CD14-positive monocyte (primary cell): ENCODE measurements at regions not wholly inside any gene's neighbourhood (a gene's known extent, or its start where the extent isn't known, plus 50 kb on each side); places are given as distances from the start of the nearest gene placed in this dataset.
A peak's percentile ranks its signal among the peaks of the same experiment; 100 is the strongest.

Experiments
- DNase-seq, 3 donors: peaks; one replicate each; pipeline ENCODE4 v3.0.0-alpha.2; 2011 to 2022
- H2AFZ ChIP-seq: 2 replicates; pipeline ENCODE4 v1.6.0; 2012; ENCODE audit warnings: mild to moderate bottlenecking, low read depth, low read length, inconsistent platforms; ENCODE audit not compliant: insufficient read depth, poor library complexity, severe bottlenecking
- H3K27ac ChIP-seq, 2 donors: 1 replicate in 1 of 2; 2 replicates in 1 of 2; pipeline ENCODE4 v1.5.1; 2012 to 2013; ENCODE audit warnings: low read length in 2 of 2, control low read depth in 1 of 2, inconsistent platforms in 1 of 2, low read depth in 1 of 2, mild to moderate bottlenecking in 1 of 2
- H3K27me3 ChIP-seq, 2 donors: one replicate each; pipeline versions ENCODE4 v1.6.0 to v1.6.1; 2011 to 2013; ENCODE audit warnings: low read length in 2 of 2; ENCODE audit not compliant: control insufficient read depth in 2 of 2, insufficient read depth in 2 of 2
- H3K36me3 ChIP-seq, 2 donors: replicated peaks in 1 of 2; 1 replicate in 1 of 2; 2 replicates in 1 of 2; pipeline versions ENCODE4 v1.5.1 to v1.6.1; 2012 to 2013; ENCODE audit warnings: low read length in 2 of 2, control low read depth in 1 of 2, inconsistent platforms in 1 of 2, mild to moderate bottlenecking in 1 of 2; ENCODE audit not compliant: insufficient read depth in 2 of 2, control insufficient read depth in 1 of 2
- H3K4me1 ChIP-seq, 2 donors: 1 replicate in 1 of 2; 2 replicates in 1 of 2; pipeline versions ENCODE4 v1.5.1 to v1.6.1; 2012 to 2013; ENCODE audit warnings: low read length in 2 of 2, control low read depth in 1 of 2, inconsistent platforms in 1 of 2, mild to moderate bottlenecking in 1 of 2, moderate library complexity in 1 of 2; ENCODE audit not compliant: insufficient read depth in 2 of 2, control insufficient read depth in 1 of 2
- H3K4me2 ChIP-seq: replicated peaks from 2 replicates; pipeline ENCODE3; 2012; ENCODE audit warnings: low read length, moderate library complexity, mild to moderate bottlenecking; ENCODE audit not compliant: poor library complexity, severe bottlenecking; ENCODE audit errors: extremely low read depth
- H3K4me3 ChIP-seq, 3 experiments: fragments of 200-600 bp in 1 of 3; sonication (generic) in 1 of 3; replicated peaks in 1 of 3; 1 replicate in 2 of 3; 2 replicates in 1 of 3; pipeline ENCODE4 v1.5.1; 2011 to 2013; ENCODE audit warnings: low read length in 3 of 3, mild to moderate bottlenecking in 3 of 3, control low read depth in 2 of 3, low read depth in 2 of 3, inconsistent platforms in 1 of 3, moderate library complexity in 1 of 3
- H3K79me2 ChIP-seq: 2 replicates; pipeline ENCODE4 v1.6.0; 2012; ENCODE audit warnings: mild to moderate bottlenecking, control low read depth, inconsistent platforms, low read length, moderate library complexity; ENCODE audit not compliant: insufficient read depth
- H3K9ac ChIP-seq: 2 replicates; pipeline ENCODE4 v1.6.0; 2017; ENCODE audit warnings: low read length, mild to moderate bottlenecking; ENCODE audit not compliant: insufficient read depth, poor library complexity, severe bottlenecking
- H3K9me3 ChIP-seq, 2 donors: replicated peaks in 1 of 2; 1 replicate in 1 of 2; 2 replicates in 1 of 2; pipeline versions ENCODE4 v1.5.1 to v1.6.1; 2012 to 2013; ENCODE audit warnings: low read length in 2 of 2, control low read depth in 1 of 2; ENCODE audit not compliant: control insufficient read depth in 1 of 2, insufficient read depth in 1 of 2
- H4K20me1 ChIP-seq: 2 replicates; pipeline ENCODE4 v1.6.0; 2012; ENCODE audit warnings: mild to moderate bottlenecking, low read length, control low read depth, moderate library complexity; ENCODE audit not compliant: insufficient read depth
- H3K27ac Mint-ChIP-seq, 7 donors: one replicate each; pipeline ENCODE4 v1.8.0; 2020; ENCODE audit warnings: mild to moderate bottlenecking in 7 of 7, mixed read lengths in 7 of 7, moderate library complexity in 6 of 7, inconsistent platforms in 2 of 7
- H3K27me3 Mint-ChIP-seq, 3 donors: one replicate each; pipeline ENCODE4 v1.8.0; 2021 to 2022; ENCODE audit warnings: low read depth in 3 of 3, mild to moderate bottlenecking in 3 of 3, mixed read lengths in 3 of 3, moderate library complexity in 3 of 3, inconsistent platforms in 1 of 3
- H3K36me3 Mint-ChIP-seq, 2 donors: one replicate each; pipeline ENCODE4 v1.8.0; 2020; ENCODE audit warnings: mixed read lengths in 2 of 2, inconsistent platforms in 1 of 2, mild to moderate bottlenecking in 1 of 2
- H3K4me1 Mint-ChIP-seq: one replicate; pipeline ENCODE4 v1.8.0; 2020; ENCODE audit warnings: mild to moderate bottlenecking, mixed read lengths
- H3K4me3 Mint-ChIP-seq, 2 donors: one replicate each; pipeline ENCODE4 v1.8.0; 2020; ENCODE audit warnings: mild to moderate bottlenecking in 2 of 2, mixed read lengths in 2 of 2, moderate library complexity in 1 of 2
- H3K9me3 Mint-ChIP-seq, 7 donors: one replicate each; pipeline ENCODE4 v1.8.0; 2020 to 2022; ENCODE audit warnings: mixed read lengths in 7 of 7, mild to moderate bottlenecking in 6 of 7, moderate library complexity in 6 of 7, inconsistent platforms in 2 of 7
- WGBS: methylation state at CpG from one replicate; pipeline ENCODE4 v1.1.5; 2013; ENCODE audit warnings: missing lambda C conversion rate; ENCODE audit not compliant: insufficient coverage; 5-methylcytosine and 5-hydroxymethylcytosine counted together
- intact Hi-C, 2 donors: fragments of 100-400 bp; cut with micrococcal nuclease; formaldehyde crosslinking; loops; one replicate each; pipeline versions ENCODE4 v1.15.0 to v1.15.1; 2023
- TF ChIP-seq, protein P1 (sequence below): fragments of 200-600 bp; IDR thresholded peaks from one replicate; pipeline ENCODE4 v1.8.0; 2022; ENCODE audit warnings: antibody characterized with exemption, mild to moderate bottlenecking

GRCh38 chr18:38941711-38942561 lies 1376.3 kb upstream of the CELF4 start:
- Histone ChIP-seq H2AFZ (no peak overlapping the region), H3K27ac (peak overlapping the region in 1 of 2 donors; percentile 65), H3K4me1 (no peaks in the 10 kb centered on the region), H3K4me2 (no peak overlapping the region), H3K79me2 (no peaks in the 10 kb centered on the region), H3K36me3 (no peaks in the 10 kb centered on the region), H3K9ac (no peak overlapping the region), H4K20me1 (no peaks in the 10 kb centered on the region), H3K9me3 (peaks cover 22 to 25% of the 10 kb centered on the region in 2 donors), H3K4me3 (peak overlapping the region in 1 of 3 experiments; percentile 55), H3K27me3 (no peaks in the 10 kb centered on the region)
- intact Hi-C loops: no loop called here
- peak overlapping the region in 3 of 7 donors; percentile 80 to 87 (median 84) for H3K27ac Mint-ChIP-seq
- DNase-seq: no peak
- peaks cover 0 to 2% (median 1%) of the 10 kb centered on the region in 3 donors for H3K27me3 Mint-ChIP-seq
- no peaks in the 10 kb centered on the region for H3K36me3 Mint-ChIP-seq
- peaks cover 10 to 33% (median 16%) of the 10 kb centered on the region in 7 donors for H3K9me3 Mint-ChIP-seq
- TF ChIP-seq, protein P1, sequence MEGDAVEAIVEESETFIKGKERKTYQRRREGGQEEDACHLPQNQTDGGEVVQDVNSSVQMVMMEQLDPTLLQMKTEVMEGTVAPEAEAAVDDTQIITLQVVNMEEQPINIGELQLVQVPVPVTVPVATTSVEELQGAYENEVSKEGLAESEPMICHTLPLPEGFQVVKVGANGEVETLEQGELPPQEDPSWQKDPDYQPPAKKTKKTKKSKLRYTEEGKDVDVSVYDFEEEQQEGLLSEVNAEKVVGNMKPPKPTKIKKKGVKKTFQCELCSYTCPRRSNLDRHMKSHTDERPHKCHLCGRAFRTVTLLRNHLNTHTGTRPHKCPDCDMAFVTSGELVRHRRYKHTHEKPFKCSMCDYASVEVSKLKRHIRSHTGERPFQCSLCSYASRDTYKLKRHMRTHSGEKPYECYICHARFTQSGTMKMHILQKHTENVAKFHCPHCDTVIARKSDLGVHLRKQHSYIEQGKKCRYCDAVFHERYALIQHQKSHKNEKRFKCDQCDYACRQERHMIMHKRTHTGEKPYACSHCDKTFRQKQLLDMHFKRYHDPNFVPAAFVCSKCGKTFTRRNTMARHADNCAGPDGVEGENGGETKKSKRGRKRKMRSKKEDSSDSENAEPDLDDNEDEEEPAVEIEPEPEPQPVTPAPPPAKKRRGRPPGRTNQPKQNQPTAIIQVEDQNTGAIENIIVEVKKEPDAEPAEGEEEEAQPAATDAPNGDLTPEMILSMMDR: no peak
- no peak overlapping the region for H3K4me3 Mint-ChIP-seq
- peaks cover 2% of the 10 kb centered on the region for H3K4me1 Mint-ChIP-seq
- 85% methylated on average over 8 of the region's 9 CpGs for WGBS

GRCh38 chr18:38940863-38941531 lies 1375.4 kb upstream of the CELF4 start:
- H4K20me1 ChIP-seq: no peaks in the 10 kb centered on the region
- H3K27me3 Mint-ChIP-seq: peaks cover 0 to 2% (median 1%) of the 10 kb centered on the region in 3 donors
- no peaks in the 10 kb centered on the region for H3K36me3 ChIP-seq
- peak; percentile 66 to 92 (median 70) for DNase-seq
- H3K27me3 ChIP-seq: no peaks in the 10 kb centered on the region
- peaks cover 22 to 25% of the 10 kb centered on the region in 2 donors for H3K9me3 ChIP-seq
- no peak overlapping the region for H3K4me2 ChIP-seq
- TF ChIP-seq, protein P1: no peak
- H3K9me3 Mint-ChIP-seq: peaks cover 11 to 33% (median 17%) of the 10 kb centered on the region in 7 donors
- peak overlapping the region; percentile 62 to 90 (median 85) for H3K27ac Mint-ChIP-seq
- 33% methylated on average over 5 of the region's 13 CpGs for WGBS
- intact Hi-C loops: no loop called here
- H3K4me1 Mint-ChIP-seq: peaks cover 2% of the 10 kb centered on the region
- no peaks in the 10 kb centered on the region for H3K36me3 Mint-ChIP-seq
- H3K9ac ChIP-seq: no peak overlapping the region
- H2AFZ ChIP-seq: no peak overlapping the region
- no peaks in the 10 kb centered on the region for H3K79me2 ChIP-seq
- H3K4me3 Mint-ChIP-seq: peak overlapping the region; percentile 28 to 72
- H3K4me1 ChIP-seq: no peaks in the 10 kb centered on the region
- peak overlapping the region in 1 of 2 donors; percentile 65 for H3K27ac ChIP-seq
- peak overlapping the region in 1 of 3 experiments; percentile 55 for H3K4me3 ChIP-seq
